ENCODE measurements at regions not wholly inside any gene's neighbourhood (a gene's known extent, or its start where the extent isn't known, plus 50 kb on each side); places are given as distances from the start of the nearest gene placed in this dataset.

GRCh38 chr10:29923416-29923965 lies 135.9 kb downstream of the JCAD start:
- intact Hi-C loops (cut with DNase I; ENCODE audit: low total_unique reads), result no loop called here
- H3K36me3 ChIP-seq (ENCODE audit: low read depth, missing control alignments), result no peaks in the 10 kb centered on the region
- TF ChIP-seq POLR2A (IDR thresholded peaks at IDR 0.05) (no peak), CTCF (IDR thresholded peaks at IDR 0.05) (no peak)
- no peak overlapping the region for H3K4me3 ChIP-seq
- peaks cover 18% of the 10 kb centered on the region for H3K4me1 ChIP-seq
- H3K27ac ChIP-seq, result no peak overlapping the region
- 75 to 82% methylated on average over 7 of the region's 7 CpGs for WGBS, 2 donors
- H3K9me3 ChIP-seq, result no peaks in the 10 kb centered on the region
- no peak for DNase-seq
- no peaks in the 10 kb centered on the region for H3K27me3 ChIP-seq

- H3K36me3 ChIP-seq (ENCODE audit: low read depth, missing control alignments), result no peaks in the 10 kb centered on the region
- WGBS, 2 donors, result 46 to 48% methylated on average over 4 of the region's 4 CpGs
- no peaks in the 10 kb centered on the region for H3K27me3 ChIP-seq
- H3K9me3 ChIP-seq, result no peaks in the 10 kb centered on the region
- intact Hi-C loops (cut with DNase I; ENCODE audit: low total_unique reads), result no loop called here
- H3K4me1 ChIP-seq, result peaks cover 18% of the 10 kb centered on the region
- TF ChIP-seq POLR2A (IDR thresholded peaks at IDR 0.05) (no peak), CTCF (IDR thresholded peaks at IDR 0.05) (no peak)
- DNase-seq, result no peak
- no peak overlapping the region for H3K4me3 ChIP-seq
- peak overlapping the region in 1 of 2 donors; percentile 47 for H3K27ac ChIP-seq
Observed at GRCh38 chr10:29922892-29923291, 136.5 kb downstream of the JCAD start.

GRCh38 chr10:29922226-29922625 lies 137.2 kb downstream of the JCAD start:
- 67 to 73% methylated on average over 1 of the region's 1 CpG for WGBS, 2 donors
- Histone ChIP-seq H3K4me3 (no peak overlapping the region), H3K4me1 (peaks cover 18% of the 10 kb centered on the region), H3K9me3 (no peaks in the 10 kb centered on the region), H3K36me3 (ENCODE audit: low read depth, missing control alignments) (no peaks in the 10 kb centered on the region), H3K27me3 (no peaks in the 10 kb centered on the region), H3K27ac (peak overlapping the region in 1 of 2 donors; percentile 47)
- intact Hi-C loops (cut with DNase I; ENCODE audit: low total_unique reads), result no loop called here
- DNase-seq, result no peak
- TF ChIP-seq POLR2A (IDR thresholded peaks at IDR 0.05) (no peak), CTCF (IDR thresholded peaks at IDR 0.05) (no peak)

- Histone ChIP-seq H3K4me3 (no peak overlapping the region), H3K9me3 (no peaks in the 10 kb centered on the region), H3K27me3 (no peaks in the 10 kb centered on the region), H3K4me1 (peaks cover 18% of the 10 kb centered on the region), H3K27ac (peak overlapping the region; percentile 44 to 55), H3K36me3 (ENCODE audit: low read depth, missing control alignments) (no peaks in the 10 kb centered on the region)
- intact Hi-C loops (cut with DNase I; ENCODE audit: low total_unique reads), result no loop called here
- TF ChIP-seq CTCF (IDR thresholded peaks at IDR 0.05) (no peak), POLR2A (IDR thresholded peaks at IDR 0.05) (no peak)
- peak; percentile 58 for DNase-seq
- 28 to 32% methylated on average over 6 to 7 of the region's 7 CpGs for WGBS, 2 donors
Observed at GRCh38 chr10:29921071-29921446, 138.3 kb downstream of the JCAD start.

GRCh38 chr10:29920408-29921070 lies 138.8 kb downstream of the JCAD start:
- no peak for DNase-seq
- Histone ChIP-seq H3K36me3 (ENCODE audit: low read depth, missing control alignments) (no peaks in the 10 kb centered on the region), H3K9me3 (no peaks in the 10 kb centered on the region), H3K27ac (peak overlapping the region; percentile 44 to 55), H3K4me3 (no peak overlapping the region), H3K27me3 (no peaks in the 10 kb centered on the region), H3K4me1 (peaks cover 18% of the 10 kb centered on the region)
- 53 to 61% methylated on average over 9 of the region's 9 CpGs for WGBS, 2 donors
- intact Hi-C loops (cut with DNase I; ENCODE audit: low total_unique reads), result no loop called here
- no peak for TF ChIP-seq CTCF (IDR thresholded peaks at IDR 0.05)
- no peak for TF ChIP-seq POLR2A (IDR thresholded peaks at IDR 0.05)
